ENCODE measurements at regions not wholly inside any gene's neighbourhood (a gene's known extent, or its start where the extent isn't known, plus 50 kb on each side); places are given as distances from the start of the nearest gene placed in this dataset.

GRCh38 chr5:87924436-87924835 lies 344.2 kb downstream of the TMEM161B start:
- H3K27ac ChIP-seq (ENCODE audit: control insufficient read depth, insufficient read depth), result no peak overlapping the region
- CTCF ChIA-PET, result no interaction called here
- H3K4me3 ChIP-seq, result no peak overlapping the region
- ATAC-seq (no peak), DNase-seq (ENCODE audit: low read depth, low spot score) (no peak), FAIRE-seq (no peak)
- RAD21 ChIA-PET (ENCODE audit: unreplicated experiment), result no interaction called here
- H2AFZ ChIP-seq (ENCODE audit: control insufficient read depth, low read depth, low read length), result no peak overlapping the region
- in situ Hi-C loops (cut with MboI), result no loop called here
- SMC1A ChIA-PET (ENCODE audit: uncharacterized antibody, unreplicated experiment), result no interaction called here
- POLR2A ChIA-PET, result no interaction called here
- H4K20me1 ChIP-seq (ENCODE audit: control insufficient read depth, insufficient read depth), result no peaks in the 10 kb centered on the region
- H3K36me3 ChIP-seq (ENCODE audit: control insufficient read depth in 2 of 2, insufficient read depth in 2 of 2, low read length in 1 of 2), result no peaks in the 10 kb centered on the region
- no peaks in the 10 kb centered on the region for H3K79me2 ChIP-seq (ENCODE audit: control insufficient read depth, insufficient read depth, low read length)
- no peaks in the 10 kb centered on the region for H3K4me1 ChIP-seq (ENCODE audit: control insufficient read depth, insufficient read depth, low read length)
- BruUV-seq (replicated peaks), result no TSS peak
- H3K4me2 ChIP-seq (ENCODE audit: control insufficient read depth, insufficient read depth), result no peak overlapping the region
- 15% methylated on average over 7 of the region's 7 CpGs for WGBS (ENCODE audit: insufficient coverage, insufficient replicate concordance, low lambda C conversion rate, missing lambda C conversion rate)
- H3K27me3 ChIP-seq (replicated peaks in 1 of 2; ENCODE audit: control insufficient read depth in 2 of 2, insufficient read depth in 2 of 2, low read length in 1 of 2), result no peaks in the 10 kb centered on the region
- no peaks in the 10 kb centered on the region for H3K9me3 ChIP-seq (replicated peaks; ENCODE audit: control insufficient read depth, insufficient read depth, low read length)
- H3K9ac ChIP-seq (ENCODE audit: control insufficient read depth, insufficient read depth, low read length), result no peak overlapping the region
- TF ChIP-seq KDM1A (IDR thresholded peaks at IDR 0.05; ENCODE audit: borderline replicate concordance) (no peak), DPF2 (IDR thresholded peaks at IDR 0.05) (no peak), BRCA1 (IDR thresholded peaks at IDR 0.05; ENCODE audit: low read depth, low read length) (no peak), LARP7 (IDR thresholded peaks at IDR 0.05) (no peak), ZBED1 (IDR thresholded peaks at IDR 0.05; ENCODE audit: borderline replicate concordance) (no peak), CBFB (IDR thresholded peaks at IDR 0.05; ENCODE audit: low read depth) (no peak), EED (IDR thresholded peaks at IDR 0.05; ENCODE audit: low read depth) (no peak), IRF3 (IDR thresholded peaks at IDR 0.05) (no peak), BCLAF1 (IDR thresholded peaks at IDR 0.05) (no peak)
- intact Hi-C loops (cut with micrococcal nuclease; ENCODE audit: unreplicated experiment), result no loop called here

All from GM12878 (cell line).